ENCODE measurements at regions not wholly inside any gene's neighbourhood (a gene's known extent, or its start where the extent isn't known, plus 50 kb on each side); places are given as distances from the start of the nearest gene placed in this dataset.
"Not testable (repeated sequence)": the region's sequence is repeated elsewhere in the genome, so short reads cannot be mapped to it uniquely, and the experiment has no call there.

GRCh38 chr12:73547421-73547820 is 990.2 kb upstream of the ATXN7L3B start:
- DNase-seq: no peak

DNA sequence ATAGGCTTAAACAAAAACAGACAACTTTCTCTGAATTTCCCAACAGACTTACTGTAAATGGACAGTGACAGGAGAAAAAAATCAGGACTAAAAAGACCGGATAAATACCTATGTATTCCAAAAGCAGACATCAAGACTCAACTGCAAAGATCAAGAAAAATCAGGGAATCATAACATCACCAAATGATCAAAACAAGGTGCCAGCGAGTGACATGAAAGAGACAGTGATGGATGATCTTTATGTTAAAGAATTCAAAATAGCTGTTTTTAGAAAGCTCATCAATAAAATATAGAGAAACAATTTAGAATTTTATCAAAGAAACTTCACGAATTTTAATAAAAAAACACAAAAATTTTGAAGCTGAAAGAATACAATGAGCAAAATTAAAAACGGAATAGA is 952.5 kb upstream of the ATXN7L3B start:
- no peak for DNase-seq

GRCh38 chr12:73589220-73589619 is 948.4 kb upstream of the ATXN7L3B start:
- no peak for DNase-seq

- no peak for DNase-seq
These were observed 939.0 kb upstream of the ATXN7L3B start for GRCh38 chr12:73598626-73599025.

- no peak for DNase-seq
These were observed 938.4 kb upstream of the ATXN7L3B start for GRCh38 chr12:73599268-73599667.

DNA sequence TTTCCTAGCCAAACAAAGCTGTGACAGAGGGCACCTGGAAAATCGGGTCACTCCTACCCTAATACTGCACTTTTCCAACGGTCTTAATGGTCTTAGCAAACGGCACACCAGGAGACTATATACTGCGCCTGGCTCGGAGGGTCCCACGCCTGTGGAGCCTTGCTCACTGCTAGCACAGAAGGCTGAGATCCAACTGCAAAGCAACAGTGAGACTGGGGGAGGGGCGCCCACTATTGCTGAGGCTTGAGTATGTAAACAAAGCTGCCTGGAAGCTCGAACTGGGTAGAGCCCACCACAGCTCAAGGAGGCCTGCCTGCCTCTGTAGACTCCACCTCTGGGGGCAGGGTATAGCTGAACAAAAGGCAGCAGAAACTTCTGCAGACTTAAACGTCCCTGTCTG is 931.7 kb upstream of the ATXN7L3B start:
- DNase-seq: not testable (repeated sequence)

- no peak for DNase-seq
These were observed 925.1 kb upstream of the ATXN7L3B start for GRCh38 chr12:73612551-73612950.

GRCh38 chr12:73623421-73623820 is 914.2 kb upstream of the ATXN7L3B start:
- DNase-seq: no peak

DNA sequence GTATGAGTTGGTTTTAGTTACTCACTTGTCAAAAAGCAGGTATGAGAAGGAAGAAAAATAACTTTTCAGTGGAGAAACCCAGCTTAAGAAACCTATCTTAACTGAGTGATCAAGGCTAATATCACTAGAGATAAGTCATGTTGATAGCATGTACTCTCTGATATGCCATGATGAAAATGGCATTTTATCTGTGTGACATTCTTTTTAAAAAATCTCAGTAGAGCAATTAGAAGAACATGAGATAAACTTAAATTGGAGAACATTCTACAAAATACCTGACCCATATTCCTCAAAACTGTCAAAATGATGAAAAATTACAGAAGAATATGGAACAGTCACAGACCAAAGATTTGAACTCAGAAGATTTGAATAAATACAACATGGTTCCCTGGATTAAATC is 912.4 kb upstream of the ATXN7L3B start:
- DNase-seq: no peak

DNA sequence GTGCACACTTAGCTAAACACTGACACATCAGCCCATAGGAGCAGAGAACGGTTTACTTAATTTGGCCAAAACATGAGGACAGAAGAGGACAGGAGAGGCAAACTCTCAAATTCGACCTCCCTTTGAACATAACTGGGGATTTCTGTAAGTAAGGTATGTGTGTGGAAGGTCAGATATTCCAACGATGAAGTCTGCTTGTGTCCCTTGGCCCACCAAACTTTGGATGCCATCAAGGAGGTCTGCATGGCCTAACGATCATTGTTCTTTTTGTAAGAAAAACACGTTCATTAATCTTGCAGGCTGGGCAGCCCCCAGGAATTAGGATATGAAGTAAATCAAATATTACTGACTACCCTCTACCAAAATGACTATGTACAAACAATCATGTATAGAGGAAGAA is 908.5 kb upstream of the ATXN7L3B start:
- no peak for DNase-seq

GRCh38 chr12:73629893-73630831 is 907.5 kb upstream of the ATXN7L3B start:
- no peak for DNase-seq

GRCh38 chr12:73632191-73632590 is 905.4 kb upstream of the ATXN7L3B start:
- DNase-seq: no peak

DNA sequence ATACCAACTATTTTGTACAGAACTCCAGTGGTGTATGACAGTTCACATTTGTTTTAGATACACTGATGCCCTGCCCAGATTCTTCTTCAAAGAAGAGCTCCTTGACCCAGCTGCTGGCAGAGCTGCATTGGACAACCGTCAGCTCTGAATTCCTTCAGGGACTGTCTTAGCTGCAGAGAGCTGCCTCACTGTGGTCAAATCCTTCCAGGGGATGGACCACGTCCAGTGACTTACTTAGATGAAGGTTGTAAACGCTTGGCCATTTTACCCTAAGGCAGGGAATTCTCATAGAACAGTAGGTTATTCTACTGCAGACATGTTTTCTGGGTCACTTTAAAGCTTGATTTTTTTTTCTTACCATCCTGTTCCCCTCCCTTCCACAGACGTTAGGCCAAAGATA is 905.0 kb upstream of the ATXN7L3B start:
- DNase-seq: no peak

DNA sequence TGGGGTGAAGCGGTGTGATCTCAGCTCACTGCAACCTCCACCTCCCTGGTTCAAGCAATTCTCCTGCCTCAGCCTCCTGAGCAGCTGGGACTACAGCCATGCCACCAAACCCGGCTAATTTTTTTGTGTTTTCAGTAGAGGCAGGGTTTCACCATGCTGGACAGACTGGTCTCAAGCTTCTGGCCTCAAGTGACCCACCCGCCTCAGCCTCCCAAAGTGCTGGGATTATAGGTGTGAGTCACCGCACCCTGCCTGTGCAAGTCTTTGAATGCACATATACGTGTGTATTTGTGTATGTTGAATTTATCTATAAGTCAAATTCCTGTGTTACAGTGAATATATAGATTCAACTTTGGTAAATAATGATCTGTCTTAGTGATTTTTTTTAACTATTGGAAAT is 898.2 kb upstream of the ATXN7L3B start:
- DNase-seq: not testable (repeated sequence)

- no peak for DNase-seq
These were observed 881.3 kb upstream of the ATXN7L3B start for GRCh38 chr12:73656375-73656774.

DNA sequence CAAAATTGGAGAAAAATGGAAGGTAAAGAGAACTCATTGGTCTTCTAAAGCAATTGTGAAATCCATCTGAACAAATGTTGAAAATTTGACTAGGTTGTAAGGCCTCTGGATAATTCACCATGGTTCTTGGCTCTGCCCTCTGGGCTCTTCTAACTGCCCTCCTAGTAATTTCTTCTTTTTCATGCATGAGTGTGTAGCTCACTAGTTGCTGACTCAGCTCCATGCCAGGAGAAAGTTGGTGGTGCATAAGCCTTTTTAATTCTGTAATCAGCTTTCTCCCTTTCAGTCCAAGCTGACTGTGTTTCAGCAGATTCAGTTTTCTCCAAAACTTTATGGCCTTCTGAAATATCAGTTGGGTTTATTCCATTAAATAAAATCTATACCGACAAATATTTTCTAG is 877.8 kb upstream of the ATXN7L3B start:
- no peak for DNase-seq

DNA sequence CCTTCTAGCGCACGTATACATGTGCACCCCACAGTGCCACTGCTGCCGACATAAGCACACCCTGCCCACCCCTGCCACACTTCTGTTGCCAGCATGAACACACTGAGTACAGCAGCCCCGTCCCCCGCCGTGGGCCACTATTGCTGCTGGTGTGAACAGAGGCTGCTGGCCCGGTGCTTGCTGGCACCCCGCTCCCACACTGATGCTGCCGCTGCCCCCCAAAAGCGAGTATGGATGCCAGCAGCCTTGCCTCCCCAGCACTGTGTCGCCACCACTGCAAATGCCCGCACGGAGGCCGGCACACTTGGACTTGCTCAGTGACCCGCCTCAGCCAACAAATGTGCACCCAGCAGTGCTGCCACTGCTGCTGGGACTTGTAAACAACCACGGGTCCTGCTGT is 872.4 kb upstream of the ATXN7L3B start:
- DNase-seq: no peak

GRCh38 chr12:73671550-73671949 is 866.1 kb upstream of the ATXN7L3B start:
- not testable (repeated sequence) for DNase-seq

- DNase-seq: no peak
These were observed 859.9 kb upstream of the ATXN7L3B start for GRCh38 chr12:73677520-73678291.

- DNase-seq: no peak
These were observed 859.3 kb upstream of the ATXN7L3B start for GRCh38 chr12:73678335-73678734.

- DNase-seq: no peak
These were observed 838.3 kb upstream of the ATXN7L3B start for GRCh38 chr12:73699318-73699717.

- DNase-seq: no peak
These were observed 823.0 kb upstream of the ATXN7L3B start for GRCh38 chr12:73714655-73715054.

- not testable (repeated sequence) for DNase-seq
These were observed 821.5 kb upstream of the ATXN7L3B start for GRCh38 chr12:73716143-73716542.

DNA sequence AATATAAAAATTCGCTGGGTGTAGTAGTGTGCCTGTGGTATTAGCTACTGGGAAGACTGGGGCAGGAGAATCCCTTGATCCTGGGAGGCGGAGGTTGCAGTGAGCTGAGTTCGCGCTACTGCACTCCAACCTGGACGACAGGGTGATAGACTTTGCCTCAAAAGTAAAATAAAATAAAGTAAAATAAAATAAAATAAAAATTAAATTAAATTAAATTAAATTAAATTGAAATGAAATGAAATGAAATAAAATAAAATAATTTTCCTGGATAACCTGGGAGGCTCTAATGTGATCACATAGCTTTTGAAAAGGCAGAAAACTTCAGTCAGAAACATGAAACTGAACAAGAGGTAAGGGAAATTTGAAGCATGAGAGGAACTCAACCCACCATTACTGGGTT is 818.4 kb upstream of the ATXN7L3B start:
- DNase-seq: no peak
